ENCODE measurements at regions not wholly inside any gene's neighbourhood (a gene's known extent, or its start where the extent isn't known, plus 50 kb on each side); places are given as distances from the start of the nearest gene placed in this dataset.
A peak's percentile ranks its signal among the peaks of the same experiment; 100 is the strongest.

GRCh38 chr16:5504064-5504781, 406.6 kb upstream of the EEF2KMT start:
- no peaks in the 10 kb centered on the region for H3K36me3 ChIP-seq (ENCODE audit: control insufficient read depth, insufficient read depth, low read length)
- no peak overlapping the region for H3K4me3 ChIP-seq (replicated peaks in 1 of 4; ENCODE audit: control extremely low read depth in 1 of 4, insufficient read depth in 1 of 4, low read depth in 3 of 4, low read length in 4 of 4)
- H3K79me2 ChIP-seq (ENCODE audit: control insufficient read depth, insufficient read depth, low read length) = no peaks in the 10 kb centered on the region
- H2AFZ ChIP-seq (ENCODE audit: low read length) = no peak overlapping the region
- no peak overlapping the region for H3K4me2 ChIP-seq (ENCODE audit: extremely low read depth, insufficient read depth, low read length)
- no peaks in the 10 kb centered on the region for H3K4me1 ChIP-seq (ENCODE audit: control insufficient read depth, extremely low read depth, insufficient read depth, low read length)
- peak in 1 of 2 donors; percentile 19 for DNase-seq (ENCODE audit: low read depth in 2 of 2)
- H3K9me3 ChIP-seq (ENCODE audit: control insufficient read depth, insufficient read depth, low read depth, low read length) = no peaks in the 10 kb centered on the region
- no peaks in the 10 kb centered on the region for H3K27me3 ChIP-seq (ENCODE audit: control insufficient read depth, insufficient read depth, low read length)
- TF ChIP-seq CTCF (conservative IDR thresholded peaks at IDR 0.05 in 1 of 2, IDR thresholded peaks at IDR 0.05 in 1 of 2; ENCODE audit: low read depth in 1 of 2, low read length in 2 of 2) = no peak
- no peak for TF ChIP-seq EZH2 (IDR thresholded peaks at IDR 0.05; ENCODE audit: low read length, missing control alignments)
- no peak overlapping the region for H3K9ac ChIP-seq (ENCODE audit: insufficient read depth, low read length)
- H3K27ac ChIP-seq (ENCODE audit: insufficient read depth, low read length) = no peak overlapping the region
- no peaks in the 10 kb centered on the region for H4K20me1 ChIP-seq (ENCODE audit: control insufficient read depth, extremely low read depth, insufficient read depth, low read length)

- H3K27ac ChIP-seq (ENCODE audit: insufficient read depth, low read length) = no peak overlapping the region
- no peaks in the 10 kb centered on the region for H4K20me1 ChIP-seq (ENCODE audit: control insufficient read depth, extremely low read depth, insufficient read depth, low read length)
- H3K4me3 ChIP-seq (replicated peaks in 1 of 4; ENCODE audit: control extremely low read depth in 1 of 4, insufficient read depth in 1 of 4, low read depth in 3 of 4, low read length in 4 of 4) = no peak overlapping the region
- H3K4me2 ChIP-seq (ENCODE audit: extremely low read depth, insufficient read depth, low read length) = no peak overlapping the region
- no peaks in the 10 kb centered on the region for H3K79me2 ChIP-seq (ENCODE audit: control insufficient read depth, insufficient read depth, low read length)
- DNase-seq (ENCODE audit: low read depth in 2 of 2) = no peak
- no peaks in the 10 kb centered on the region for H3K9me3 ChIP-seq (ENCODE audit: control insufficient read depth, insufficient read depth, low read depth, low read length)
- H3K27me3 ChIP-seq (ENCODE audit: control insufficient read depth, insufficient read depth, low read length) = no peaks in the 10 kb centered on the region
- no peak overlapping the region for H2AFZ ChIP-seq (ENCODE audit: low read length)
- H3K9ac ChIP-seq (ENCODE audit: insufficient read depth, low read length) = no peak overlapping the region
- TF ChIP-seq CTCF (conservative IDR thresholded peaks at IDR 0.05 in 1 of 2, IDR thresholded peaks at IDR 0.05 in 1 of 2; ENCODE audit: low read depth in 1 of 2, low read length in 2 of 2) (no peak), EZH2 (IDR thresholded peaks at IDR 0.05; ENCODE audit: low read length, missing control alignments) (no peak)
- no peaks in the 10 kb centered on the region for H3K4me1 ChIP-seq (ENCODE audit: control insufficient read depth, extremely low read depth, insufficient read depth, low read length)
- H3K36me3 ChIP-seq (ENCODE audit: control insufficient read depth, insufficient read depth, low read length) = no peaks in the 10 kb centered on the region
These were observed 405.3 kb upstream of the EEF2KMT start for GRCh38 chr16:5502944-5503343.

- no peak overlapping the region for H3K27ac ChIP-seq (ENCODE audit: insufficient read depth, low read length)
- H3K9me3 ChIP-seq (ENCODE audit: control insufficient read depth, insufficient read depth, low read depth, low read length) = no peaks in the 10 kb centered on the region
These were observed 404.9 kb upstream of the EEF2KMT start for GRCh38 chr16:5502467-5502869.

More at GRCh38 chr16:5502467-5502869, 404.9 kb upstream of the EEF2KMT start:
- H3K4me1 ChIP-seq (ENCODE audit: control insufficient read depth, extremely low read depth, insufficient read depth, low read length) = no peaks in the 10 kb centered on the region
- TF ChIP-seq EZH2 (IDR thresholded peaks at IDR 0.05; ENCODE audit: low read length, missing control alignments) = no peak
- no peak for TF ChIP-seq CTCF (conservative IDR thresholded peaks at IDR 0.05 in 1 of 2, IDR thresholded peaks at IDR 0.05 in 1 of 2; ENCODE audit: low read depth in 1 of 2, low read length in 2 of 2)
- H2AFZ ChIP-seq (ENCODE audit: low read length) = no peak overlapping the region
- no peaks in the 10 kb centered on the region for H3K36me3 ChIP-seq (ENCODE audit: control insufficient read depth, insufficient read depth, low read length)
- H3K9ac ChIP-seq (ENCODE audit: insufficient read depth, low read length) = no peak overlapping the region
- H3K79me2 ChIP-seq (ENCODE audit: control insufficient read depth, insufficient read depth, low read length) = no peaks in the 10 kb centered on the region
- H3K4me3 ChIP-seq (replicated peaks in 1 of 4; ENCODE audit: control extremely low read depth in 1 of 4, insufficient read depth in 1 of 4, low read depth in 3 of 4, low read length in 4 of 4) = no peak overlapping the region
- H3K4me2 ChIP-seq (ENCODE audit: extremely low read depth, insufficient read depth, low read length) = no peak overlapping the region
- H4K20me1 ChIP-seq (ENCODE audit: control insufficient read depth, extremely low read depth, insufficient read depth, low read length) = no peaks in the 10 kb centered on the region
- peak in 1 of 2 donors; percentile 6 for DNase-seq (ENCODE audit: low read depth in 2 of 2)
- H3K27me3 ChIP-seq (ENCODE audit: control insufficient read depth, insufficient read depth, low read length) = no peaks in the 10 kb centered on the region

Measured in fibroblast of lung (primary cell).